Neural cell (in vitro differentiated cells): ENCODE measurements at regions not wholly inside any gene's neighbourhood (a gene's known extent, or its start where the extent isn't known, plus 50 kb on each side); places are given as distances from the start of the nearest gene placed in this dataset.

Experiments used
- H2AFZ ChIP-seq: fragments of 200-600, 300-800 bp; sonication (generic), shearing (Covaris generic); 2 replicates; pipeline ENCODE4 v1.6.0; 2014; ENCODE audit warnings: low read depth, mild to moderate bottlenecking, antibody characterized with exemption, low read length, moderate library complexity
- H3F3A ChIP-seq: fragments of 200-600 bp; shearing (Covaris generic); 2 replicates; pipeline ENCODE4 v1.6.1; 2016; ENCODE audit warnings: mild to moderate bottlenecking, moderate library complexity, mixed read lengths, antibody characterized with exemption, low read length; ENCODE audit not compliant: insufficient read depth, poor library complexity, severe bottlenecking
- H3K27ac ChIP-seq: fragments of 200-600, 300-800 bp; sonication (generic), shearing (Covaris generic); 2 replicates; pipeline ENCODE4 v1.5.1; 2014; ENCODE audit warnings: mild to moderate bottlenecking, low read length, moderate library complexity
- H3K27me3 ChIP-seq: fragments of 300-800, 200-600 bp; sonication (generic), shearing (Covaris generic); 2 replicates; pipeline ENCODE4 v1.6.0; 2014; ENCODE audit warnings: mild to moderate bottlenecking, low read depth, low read length, moderate library complexity; ENCODE audit not compliant: insufficient read depth
- H3K36me3 ChIP-seq: fragments of 300-800, 200-600 bp; sonication (generic), shearing (Covaris generic); 2 replicates; pipeline ENCODE4 v1.5.1; 2014; ENCODE audit warnings: mild to moderate bottlenecking, antibody characterized with exemption, low read length, moderate library complexity; ENCODE audit not compliant: insufficient read depth
- H3K4me2 ChIP-seq: fragments of 300-800, 200-600 bp; sonication (generic), shearing (Covaris generic); 2 replicates; pipeline ENCODE4 v1.6.0; 2014; ENCODE audit warnings: mild to moderate bottlenecking, low read length
- H3K4me3 ChIP-seq: fragments of 300-800, 200-600 bp; sonication (generic), shearing (Covaris generic); 2 replicates; pipeline ENCODE4 v1.5.1; 2014; ENCODE audit warnings: mild to moderate bottlenecking, low read length, moderate library complexity
- H3K79me2 ChIP-seq: fragments of 200-600 bp; shearing (Covaris generic); replicated peaks from 2 replicates; pipeline ENCODE4 v1.6.0; 2014; ENCODE audit warnings: mild to moderate bottlenecking, low read length, moderate library complexity; ENCODE audit not compliant: insufficient read depth
- H3K9ac ChIP-seq: fragments of 300-800, 200-600 bp; sonication (generic), shearing (Covaris generic); 2 replicates; pipeline ENCODE4 v1.6.1; 2016; ENCODE audit warnings: mild to moderate bottlenecking, low read length, mixed read lengths
- H3K9me2 ChIP-seq: fragments of 200-600 bp; shearing (Covaris generic); 2 replicates; pipeline ENCODE4 v1.6.1; 2016; ENCODE audit warnings: mild to moderate bottlenecking, low read length, mixed read lengths; ENCODE audit not compliant: insufficient read depth
- H3K9me3 ChIP-seq: fragments of 200-600, 300-800 bp; sonication (generic), shearing (Covaris generic); 2 replicates; pipeline ENCODE4 v1.6.1; 2016; ENCODE audit warnings: mild to moderate bottlenecking, mixed run types, low read length, moderate library complexity, mixed read lengths
- H4K20me1 ChIP-seq: fragments of 200-600 bp; shearing (Covaris generic); 2 replicates; pipeline ENCODE4 v1.6.1; 2016; ENCODE audit warnings: mild to moderate bottlenecking, mixed run types; ENCODE audit not compliant: insufficient read depth
- CTCF ChIP-seq: fragments of 450-650 bp; IDR thresholded peaks from 2 replicates; pipeline ENCODE4 v1.5.1; 2014; ENCODE audit warnings: antibody characterized with exemption, mild to moderate bottlenecking, moderate library complexity; ENCODE audit not compliant: poor library complexity, severe bottlenecking
- EP300 ChIP-seq: fragments of 450-650 bp; conservative IDR thresholded peaks from 2 replicates; pipeline ENCODE4 v1.6.1; 2014; ENCODE audit warnings: antibody characterized with exemption, mild to moderate bottlenecking, moderate library complexity; ENCODE audit not compliant: poor library complexity, severe bottlenecking
- EZH2 ChIP-seq: fragments of 200-600, 300-800 bp; shearing (Covaris generic), sonication (generic); IDR thresholded peaks from 2 replicates; pipeline ENCODE4 v1.6.1; 2014; ENCODE audit warnings: antibody characterized with exemption, low read length, borderline replicate concordance, mild to moderate bottlenecking; ENCODE audit not compliant: insufficient read depth, poor library complexity, severe bottlenecking
- MXI1 ChIP-seq: fragments of 450-650 bp; conservative IDR thresholded peaks from 2 replicates; pipeline ENCODE4 v1.6.1; 2014; ENCODE audit warnings: antibody characterized with exemption, mild to moderate bottlenecking; ENCODE audit not compliant: poor library complexity, severe bottlenecking
- POLR2AphosphoS5 ChIP-seq: IDR thresholded peaks from 2 replicates; pipeline ENCODE4 v1.6.1; 2012
- RAD21 ChIP-seq: fragments of 450-650 bp; conservative IDR thresholded peaks from 2 replicates; pipeline ENCODE4 v1.6.1; 2014; ENCODE audit warnings: antibody characterized with exemption, mild to moderate bottlenecking, moderate library complexity
- REST ChIP-seq: IDR thresholded peaks from 2 replicates; pipeline ENCODE4 v1.6.1; 2012; ENCODE audit warnings: borderline replicate concordance
- SMC3 ChIP-seq: fragments of 450-650 bp; conservative IDR thresholded peaks from 2 replicates; pipeline ENCODE4 v1.6.1; 2014; ENCODE audit warnings: antibody characterized with exemption, mild to moderate bottlenecking, moderate library complexity; ENCODE audit not compliant: poor library complexity
- TAF1 ChIP-seq: IDR thresholded peaks from 2 replicates; pipeline ENCODE4 v1.6.1; 2012; ENCODE audit warnings: low read depth

- no peaks in the 10 kb centered on the region for H3F3A ChIP-seq
- TF ChIP-seq POLR2AphosphoS5 (no peak), RAD21 (no peak)
- H3K27ac ChIP-seq: no peak overlapping the region
- H3K79me2 ChIP-seq: no peaks in the 10 kb centered on the region
- no peak overlapping the region for H3K9ac ChIP-seq
- H3K27me3 ChIP-seq: no peaks in the 10 kb centered on the region
- no peak overlapping the region for H3K4me3 ChIP-seq
- H3K36me3 ChIP-seq: no peaks in the 10 kb centered on the region
- H2AFZ ChIP-seq: no peak overlapping the region
- no peaks in the 10 kb centered on the region for H4K20me1 ChIP-seq
- H3K4me2 ChIP-seq: no peak overlapping the region
- H3K9me2 ChIP-seq: no peaks in the 10 kb centered on the region
- no peaks in the 10 kb centered on the region for H3K9me3 ChIP-seq
Measured at GRCh38 chr14:28867571-28867970, 101.0 kb downstream of the FOXG1 start.

GRCh38 chr14:28870033-28870564 lies 103.5 kb downstream of the FOXG1 start:
- H4K20me1 ChIP-seq: no peaks in the 10 kb centered on the region
- no peak overlapping the region for H3K27ac ChIP-seq
- no peaks in the 10 kb centered on the region for H3F3A ChIP-seq
- H2AFZ ChIP-seq: no peak overlapping the region
- TF ChIP-seq TAF1 (no peak), CTCF (no peak), EZH2 (no peak), RAD21 (no peak), POLR2AphosphoS5 (no peak), EP300 (no peak), MXI1 (no peak), REST (no peak), SMC3 (no peak)
- no peaks in the 10 kb centered on the region for H3K36me3 ChIP-seq
- no peaks in the 10 kb centered on the region for H3K27me3 ChIP-seq
- H3K4me2 ChIP-seq: no peak overlapping the region
- no peak overlapping the region for H3K9ac ChIP-seq
- H3K9me3 ChIP-seq: no peaks in the 10 kb centered on the region
- no peaks in the 10 kb centered on the region for H3K9me2 ChIP-seq
- H3K4me3 ChIP-seq: no peak overlapping the region
- peaks cover 5% of the 10 kb centered on the region for H3K79me2 ChIP-seq
